IMR-90 (cell line): ENCODE measurements at regions not wholly inside any gene's neighbourhood (a gene's known extent, or its start where the extent isn't known, plus 50 kb on each side); places are given as distances from the start of the nearest gene placed in this dataset.

Experiments used
- ATAC-seq: fragments of 200-7000 bp; cut with Tn5 transposase; 2 replicates; pipeline ENCODE4 v1.9.1; 2020; ENCODE audit warnings: low read depth, mild to moderate bottlenecking, moderate library complexity
- BruUV-seq: library from RNA; stranded (reverse); fragments of 400-500 nt; replicated peaks from 2 replicates; lab custom pipeline; 2021; lab: Mats Ljungman, UMichigan
- CTCF ChIA-PET: fragments of 300-600 bp; formaldehyde crosslinking; extraction: SDS; loops from one replicate; lab custom pipeline; 2021; ENCODE audit warnings: antibody characterized with exemption; lab: Yijun Ruan, JAX
- POLR2A ChIA-PET: fragments of 300-600 bp; sonication (Branson Sonifier 250); formaldehyde crosslinking; loops from one replicate; lab custom pipeline; 2022; ENCODE audit warnings: antibody characterized with exemption; ENCODE audit not compliant: unreplicated experiment; lab: Charles Lee
- DNase-seq: peaks from one replicate; pipeline ENCODE4 v3.0.0; 2013
- H2AFZ ChIP-seq: replicated peaks from 2 replicates; pipeline ENCODE3; 2013; ENCODE audit warnings: low read length, mild to moderate bottlenecking; ENCODE audit not compliant: poor library complexity
- H2AK5ac ChIP-seq: 2 replicates; pipeline ENCODE4 v1.6.1; 2013; ENCODE audit warnings: low read depth, low read length, inconsistent platforms
- H2AK9ac ChIP-seq: replicated peaks from 2 replicates; pipeline ENCODE3; 2013; ENCODE audit warnings: mild to moderate bottlenecking, low read depth, low read length, moderate library complexity; ENCODE audit not compliant: poor library complexity
- H2BK120ac ChIP-seq: 2 replicates; pipeline ENCODE4 v1.6.1; 2013; ENCODE audit warnings: low read depth, low read length, inconsistent platforms
- H2BK15ac ChIP-seq: 3 replicates; pipeline ENCODE4 v1.6.1; 2013; ENCODE audit warnings: low read depth, low read length, inconsistent platforms
- H2BK20ac ChIP-seq: 2 replicates; pipeline ENCODE4 v1.6.1; 2013; ENCODE audit warnings: low read depth, mild to moderate bottlenecking, inconsistent platforms, low read length, moderate library complexity
- H2BK5ac ChIP-seq: 2 replicates; pipeline ENCODE4 v1.6.1; 2013; ENCODE audit warnings: mild to moderate bottlenecking, low read depth, low read length, inconsistent platforms; ENCODE audit not compliant: poor library complexity, severe bottlenecking
- H3K14ac ChIP-seq: replicated peaks from 2 replicates; pipeline ENCODE4 v1.6.1; 2013; ENCODE audit warnings: low read depth, low read length, inconsistent platforms
- H3K18ac ChIP-seq: 2 replicates; pipeline ENCODE4 v1.6.1; 2013; ENCODE audit warnings: low read depth, low read length, control low read depth
- H3K23ac ChIP-seq: 2 replicates; pipeline ENCODE4 v1.6.1; 2013; ENCODE audit warnings: low read depth, low read length, inconsistent platforms
- H3K27ac ChIP-seq: 2 replicates; pipeline ENCODE4 v1.5.1; 2013; ENCODE audit warnings: mild to moderate bottlenecking, control low read depth, low read length; ENCODE audit not compliant: insufficient read depth
- H3K27me3 ChIP-seq: 2 replicates; pipeline ENCODE4 v1.6.1; 2013; ENCODE audit warnings: low read length; ENCODE audit not compliant: control insufficient read depth, insufficient read depth
- H3K36me3 ChIP-seq: 2 replicates; pipeline ENCODE4 v1.6.1; 2013; ENCODE audit warnings: low read length, mixed read lengths; ENCODE audit not compliant: control insufficient read depth, insufficient read depth
- H3K4ac ChIP-seq: 2 replicates; pipeline ENCODE4 v1.6.1; 2013; ENCODE audit warnings: low read depth, low read length, inconsistent platforms
- H3K4me1 ChIP-seq: 2 replicates; pipeline ENCODE4 v1.6.1; 2013; ENCODE audit warnings: low read length, mixed read lengths; ENCODE audit not compliant: control insufficient read depth, insufficient read depth
- H3K4me2 ChIP-seq: 2 replicates; pipeline ENCODE4 v1.6.1; 2013; ENCODE audit warnings: low read depth, mild to moderate bottlenecking, control low read depth, low read length, moderate library complexity
- H3K4me3 ChIP-seq: 2 replicates; pipeline ENCODE4 v1.5.1; 2013; ENCODE audit warnings: low read depth, mild to moderate bottlenecking, control low read depth, low read length, moderate library complexity; ENCODE audit not compliant: insufficient read depth
- H3K56ac ChIP-seq: 2 replicates; pipeline ENCODE4 v1.6.1; 2013; ENCODE audit warnings: low read length, inconsistent platforms; ENCODE audit not compliant: insufficient read depth; ENCODE audit errors: extremely low read depth
- H3K79me1 ChIP-seq, 2 experiments: 2 replicates each; pipeline ENCODE4 v1.6.1; 2013; ENCODE audit warnings: low read length in 2 of 2, inconsistent platforms in 1 of 2, low read depth in 1 of 2
- H3K9ac ChIP-seq: 2 replicates; pipeline ENCODE4 v1.6.1; 2013; ENCODE audit warnings: low read depth, low read length, control low read depth
- H3K9me1 ChIP-seq: 2 replicates; pipeline ENCODE4 v1.6.1; 2013; ENCODE audit warnings: low read length, inconsistent platforms; ENCODE audit not compliant: insufficient read depth
- H3K9me3 ChIP-seq: 2 replicates; pipeline ENCODE4 v1.6.1; 2013; ENCODE audit warnings: low read length; ENCODE audit not compliant: control insufficient read depth, insufficient read depth
- H4K20me1 ChIP-seq: 2 replicates; pipeline ENCODE4 v1.6.1; 2013; ENCODE audit warnings: low read length, inconsistent platforms; ENCODE audit not compliant: insufficient read depth
- H4K5ac ChIP-seq: 2 replicates; pipeline ENCODE4 v1.6.1; 2013; ENCODE audit warnings: mild to moderate bottlenecking, low read depth, low read length, control low read depth
- H4K8ac ChIP-seq, 2 experiments: 2 replicates each; pipeline ENCODE4 v1.6.1; 2013; ENCODE audit warnings: low read depth in 2 of 2, low read length in 2 of 2, control low read depth in 1 of 2, inconsistent platforms in 1 of 2
- H4K91ac ChIP-seq: 2 replicates; pipeline ENCODE4 v1.6.1; 2013; ENCODE audit warnings: low read depth, low read length, inconsistent platforms; ENCODE audit not compliant: insufficient read depth
- MXI1 ChIP-seq: IDR thresholded peaks from 2 replicates; pipeline ENCODE4 v1.6.1; 2012; ENCODE audit warnings: low read depth, mild to moderate bottlenecking, low read length, moderate library complexity, borderline replicate concordance
- POLR2A ChIP-seq: IDR thresholded peaks from 2 replicates; pipeline ENCODE4 v1.6.1; 2012; ENCODE audit warnings: mild to moderate bottlenecking, low read depth, low read length
- USF2 ChIP-seq: fragments of 150-350 bp; IDR thresholded peaks from 2 replicates; pipeline ENCODE4 v1.6.1; 2017; ENCODE audit warnings: mild to moderate bottlenecking, antibody characterized with exemption, low read length, low read depth
- WGBS, 2 experiments: methylation state at CpG; one replicate each; pipeline versions ENCODE4 v1.1.5 to v1.1.7; 2013; ENCODE audit warnings: missing lambda C conversion rate in 2 of 2; ENCODE audit not compliant: insufficient read length in 1 of 2; ENCODE audit errors: extremely low coverage in 2 of 2; 5-methylcytosine and 5-hydroxymethylcytosine counted together
- dilution Hi-C: fragments of 300-500 bp; cut with HindIII; formaldehyde crosslinking; loops from one replicate; pipeline ENCODE4 v1.14.3; 2018; ENCODE audit warnings: low sequenced_read_pairs; ENCODE audit not compliant: unreplicated experiment
- in situ Hi-C: fragments of 300-500 bp; cut with MboI; formaldehyde crosslinking; loops from 3 replicates; pipeline ENCODE4 v1.14.3; 2019; ENCODE audit warnings: low sequenced_read_pairs, inconsistent platforms, mixed read lengths
- intact Hi-C: fragments of 100-400 bp; cut with micrococcal nuclease; formaldehyde crosslinking; loops from 2 replicates; pipeline ENCODE4 v1.10.0; 2022

- no peak overlapping the region for H3K4me3 ChIP-seq
- H2AFZ ChIP-seq: no peak overlapping the region
- no peak overlapping the region for H4K5ac ChIP-seq
- H4K20me1 ChIP-seq: no peaks in the 10 kb centered on the region
- H2BK5ac ChIP-seq: no peak overlapping the region
- H2AK9ac ChIP-seq: no peak overlapping the region
- no peak overlapping the region for H3K23ac ChIP-seq
- no peak overlapping the region for H2BK120ac ChIP-seq
- ChIA-PET CTCF (no interaction called here), POLR2A (no interaction called here)
- H2AK5ac ChIP-seq: no peak overlapping the region
- TF ChIP-seq MXI1 (no peak), POLR2A (no peak), USF2 (no peak)
- in situ Hi-C loops (no loop called here), intact Hi-C loops (no loop called here), dilution Hi-C loops (no loop called here)
- H3K14ac ChIP-seq: no peak overlapping the region
- no peak overlapping the region for H2BK20ac ChIP-seq
- H3K9me3 ChIP-seq: peaks cover 40% of the 10 kb centered on the region
- no peaks in the 10 kb centered on the region for H3K4me1 ChIP-seq
- no peaks in the 10 kb centered on the region for H3K27me3 ChIP-seq
- no peak overlapping the region for H2BK15ac ChIP-seq
- ATAC-seq (no peak), DNase-seq (no peak)
- BruUV-seq: no TSS peak
- H4K91ac ChIP-seq: no peak overlapping the region
- H3K56ac ChIP-seq: no peak overlapping the region
- no CpG with 5 or more reads among the region's 8 CpGs for WGBS, 2 experiments
- no peak overlapping the region for H3K9ac ChIP-seq
- H3K4me2 ChIP-seq: no peak overlapping the region
- no peak overlapping the region for H3K4ac ChIP-seq
- no peaks in the 10 kb centered on the region for H3K36me3 ChIP-seq
- H3K79me1 ChIP-seq: no peaks in the 10 kb centered on the region
- H3K27ac ChIP-seq: no peak overlapping the region
- H3K18ac ChIP-seq: no peak overlapping the region
- no peak overlapping the region for H4K8ac ChIP-seq
- no peaks in the 10 kb centered on the region for H3K9me1 ChIP-seq
Observed at GRCh38 chr13:111873676-111874178, 193.2 kb upstream of the SOX1 start.
